Sigmoid colon (tissue), 6 donors: ENCODE measurements at regions not wholly inside any gene's neighbourhood (a gene's known extent, or its start where the extent isn't known, plus 50 kb on each side); places are given as distances from the start of the nearest gene placed in this dataset.

Experiments
- DNase-seq: peaks from one replicate; pipeline ENCODE4 v3.0.0-alpha.2; 2019
- H3K27ac ChIP-seq, 4 donors: fragments of 200-600 bp; sonication (generic); one replicate each; pipeline ENCODE4 v1.5.1; 2016 to 2019; ENCODE audit warnings: mild to moderate bottlenecking in 1 of 4
- H3K27me3 ChIP-seq, 3 donors: fragments of 200-600 bp; sonication (generic); one replicate each; pipeline ENCODE4 v1.5.1; 2019; ENCODE audit warnings: mild to moderate bottlenecking in 1 of 3
- H3K36me3 ChIP-seq, 4 donors: fragments of 200-600 bp; sonication (generic); one replicate each; pipeline ENCODE4 v1.5.1; 2016 to 2019
- H3K4me1 ChIP-seq, 4 donors: fragments of 200-600 bp; sonication (generic); one replicate each; pipeline ENCODE4 v1.5.1; 2017 to 2019
- H3K4me3 ChIP-seq, 4 donors: fragments of 200-600 bp; sonication (generic); one replicate each; pipeline ENCODE4 v1.5.1; 2017 to 2019; ENCODE audit warnings: mild to moderate bottlenecking in 2 of 4, moderate library complexity in 1 of 4
- H3K9me3 ChIP-seq, 4 donors: fragments of 200-600 bp in 3 of 4; sonication (generic) in 3 of 4; one replicate each; pipeline versions ENCODE4 v1.5.1 to v1.6.1; 2013 to 2019
- CTCF ChIP-seq, 4 experiments: fragments of 450-650 bp in 3 of 4; fragments of 200-600 bp in 1 of 4; IDR thresholded peaks; one replicate each; pipeline ENCODE4 v1.5.1; 2016 to 2019; ENCODE audit warnings: antibody characterized with exemption in 4 of 4, mild to moderate bottlenecking in 3 of 4, moderate library complexity in 2 of 4
- EP300 ChIP-seq, 4 donors: sonication (generic); formaldehyde crosslinking; IDR thresholded peaks; one replicate each; pipeline ENCODE4 v1.6.1; 2017; ENCODE audit warnings: antibody characterized with exemption in 4 of 4
- POLR2A ChIP-seq, 2 donors: fragments of 450-650 bp; IDR thresholded peaks; one replicate each; pipeline ENCODE4 v1.6.1; 2016; ENCODE audit warnings: antibody characterized with exemption in 2 of 2, mild to moderate bottlenecking in 2 of 2, moderate library complexity in 2 of 2
- POLR2AphosphoS5 ChIP-seq, 4 donors: sonication (generic); formaldehyde crosslinking; IDR thresholded peaks; one replicate each; pipeline ENCODE4 v1.6.1; 2017; ENCODE audit warnings: antibody characterized with exemption in 4 of 4
- WGBS, 2 donors: extraction: QIAGEN DNeasy Blood & Tissue Kit; methylation state at CpG; one replicate each; pipeline ENCODE4 v1.1.7; 2013; 5-methylcytosine and 5-hydroxymethylcytosine counted together
- intact Hi-C: fragments of 100-400 bp; cut with DNase I; formaldehyde crosslinking; loops from one replicate; pipeline ENCODE4 v1.15.1; 2023
- donor health status: healthy with polysubstance abuse.
- donor health status: healthy.

- Histone ChIP-seq H3K27me3 (no peaks in the 10 kb centered on the region), H3K27ac (no peak overlapping the region), H3K4me3 (no peak overlapping the region), H3K36me3 (no peaks in the 10 kb centered on the region), H3K4me1 (no peaks in the 10 kb centered on the region), H3K9me3 (peaks cover 0 to 3% (median 0%) of the 10 kb centered on the region in 4 donors)
- intact Hi-C loops = no loop called here
- 84 to 90% methylated on average over 1 of the region's 1 CpG for WGBS, 2 donors
- DNase-seq = no peak
- TF ChIP-seq CTCF (IDR thresholded peaks at IDR 0.05) (no peak), POLR2AphosphoS5 (IDR thresholded peaks at IDR 0.05) (no peak), EP300 (IDR thresholded peaks at IDR 0.05) (no peak), POLR2A (IDR thresholded peaks at IDR 0.05) (no peak)
These were observed 206.5 kb upstream of the SH3BP4 start for GRCh38 chr2:234745347-234745746.

- intact Hi-C loops = no loop called here
- Histone ChIP-seq H3K4me1 (no peaks in the 10 kb centered on the region), H3K27me3 (no peaks in the 10 kb centered on the region), H3K9me3 (no peaks in the 10 kb centered on the region), H3K4me3 (no peak overlapping the region), H3K36me3 (no peaks in the 10 kb centered on the region), H3K27ac (no peak overlapping the region)
- TF ChIP-seq EP300 (IDR thresholded peaks at IDR 0.05) (no peak), POLR2A (IDR thresholded peaks at IDR 0.05) (no peak), CTCF (IDR thresholded peaks at IDR 0.05) (no peak), POLR2AphosphoS5 (IDR thresholded peaks at IDR 0.05) (no peak)
- no peak for DNase-seq
These were observed 209.8 kb upstream of the SH3BP4 start for GRCh38 chr2:234741976-234742375.

- Histone ChIP-seq H3K27me3 (no peaks in the 10 kb centered on the region), H3K27ac (no peak overlapping the region), H3K4me3 (no peak overlapping the region), H3K4me1 (no peaks in the 10 kb centered on the region), H3K9me3 (peaks cover 0 to 6% (median 3%) of the 10 kb centered on the region in 4 donors), H3K36me3 (no peaks in the 10 kb centered on the region)
- DNase-seq = no peak
- TF ChIP-seq POLR2A (IDR thresholded peaks at IDR 0.05) (no peak), CTCF (IDR thresholded peaks at IDR 0.05) (no peak), POLR2AphosphoS5 (IDR thresholded peaks at IDR 0.05) (no peak), EP300 (IDR thresholded peaks at IDR 0.05) (no peak)
- intact Hi-C loops = no loop called here
These were observed 212.8 kb upstream of the SH3BP4 start for GRCh38 chr2:234739061-234739460.

- H3K9me3 ChIP-seq = peaks cover 0 to 6% (median 3%) of the 10 kb centered on the region in 4 donors
- TF ChIP-seq EP300 (IDR thresholded peaks at IDR 0.05) (no peak), POLR2A (IDR thresholded peaks at IDR 0.05) (no peak), CTCF (IDR thresholded peaks at IDR 0.05) (no peak)
These were observed 216.0 kb upstream of the SH3BP4 start for GRCh38 chr2:234735829-234736228.

GRCh38 chr2:234733795-234734600 lies 217.8 kb upstream of the SH3BP4 start:
- WGBS, 2 donors = 59 to 65% methylated on average over 6 of the region's 6 CpGs
- H3K4me3 ChIP-seq = no peak overlapping the region
- intact Hi-C loops = no loop called here
- no peaks in the 10 kb centered on the region for H3K36me3 ChIP-seq
- DNase-seq = no peak
- TF ChIP-seq CTCF (IDR thresholded peaks at IDR 0.05) (no peak), EP300 (IDR thresholded peaks at IDR 0.05) (no peak), POLR2A (IDR thresholded peaks at IDR 0.05) (no peak), POLR2AphosphoS5 (IDR thresholded peaks at IDR 0.05) (no peak)
- H3K27me3 ChIP-seq = no peaks in the 10 kb centered on the region
- no peak overlapping the region for H3K27ac ChIP-seq
- H3K9me3 ChIP-seq = peaks cover 0 to 6% (median 3%) of the 10 kb centered on the region in 4 donors
- H3K4me1 ChIP-seq = no peaks in the 10 kb centered on the region

More at GRCh38 chr2:234735829-234736228, 216.0 kb upstream of the SH3BP4 start:
- no peak for DNase-seq
- Histone ChIP-seq H3K4me3 (no peak overlapping the region), H3K27ac (no peak overlapping the region), H3K36me3 (no peaks in the 10 kb centered on the region), H3K4me1 (no peaks in the 10 kb centered on the region), H3K27me3 (no peaks in the 10 kb centered on the region)
- intact Hi-C loops = no loop called here
- 97 to 98% methylated on average over 2 of the region's 2 CpGs for WGBS, 2 donors
